SH-SY5Y (cell line): ENCODE measurements at regions not wholly inside any gene's neighbourhood (a gene's known extent, or its start where the extent isn't known, plus 50 kb on each side); places are given as distances from the start of the nearest gene placed in this dataset.

Experiments used
- GATA2 ChIP-seq: IDR thresholded peaks from 2 replicates; pipeline ENCODE4 v1.6.1; 2011; ENCODE audit warnings: mild to moderate bottlenecking, low read depth, low read length
- GATA3 ChIP-seq: IDR thresholded peaks from 2 replicates; pipeline ENCODE4 v1.6.1; 2011; ENCODE audit warnings: low read depth, mild to moderate bottlenecking, low read length, moderate library complexity

- no peak for TF ChIP-seq GATA2
- TF ChIP-seq GATA3: no peak
Observed at GRCh38 chr1:184882957-184883815, 91.1 kb downstream of the NIBAN1 start.
